OCI-LY1 (cell line): ENCODE measurements at regions not wholly inside any gene's neighbourhood (a gene's known extent, or its start where the extent isn't known, plus 50 kb on each side); places are given as distances from the start of the nearest gene placed in this dataset.

Experiments used
- H2AFZ ChIP-seq: fragments of 200-600 bp; sonication (generic), shearing (Covaris generic); 2 replicates; pipeline ENCODE4 v1.6.0; 2014; ENCODE audit warnings: antibody characterized with exemption, mild to moderate bottlenecking, low read length
- H3F3A ChIP-seq: fragments of 200-600 bp; sonication (generic), shearing (Covaris generic); 2 replicates; pipeline ENCODE4 v1.6.0; 2014; ENCODE audit warnings: mild to moderate bottlenecking, antibody characterized with exemption, low read length, moderate library complexity; ENCODE audit not compliant: insufficient read depth
- H3K27ac ChIP-seq: fragments of 200-600 bp; sonication (generic); 2 replicates; pipeline ENCODE4 v1.5.1; 2014; ENCODE audit warnings: low read length, mixed run types, mild to moderate bottlenecking, low read depth; ENCODE audit not compliant: poor library complexity, severe bottlenecking
- H3K27me3 ChIP-seq: fragments of 200-600 bp; sonication (generic); 2 replicates; pipeline ENCODE4 v1.6.0; 2014; ENCODE audit warnings: antibody characterized with exemption, mild to moderate bottlenecking, low read length, moderate library complexity; ENCODE audit not compliant: insufficient read depth
- H3K36me3 ChIP-seq: fragments of 200-600 bp; sonication (generic); 2 replicates; pipeline ENCODE4 v1.6.1; 2014; ENCODE audit warnings: mild to moderate bottlenecking, antibody characterized with exemption, low read length, moderate library complexity, mixed read lengths; ENCODE audit not compliant: insufficient read depth
- H3K4me1 ChIP-seq: fragments of 200-600 bp; sonication (generic); 2 replicates; pipeline ENCODE4 v1.5.1; 2014; ENCODE audit warnings: mild to moderate bottlenecking, low read length, moderate library complexity; ENCODE audit not compliant: insufficient read depth, severe bottlenecking
- H3K4me2 ChIP-seq: fragments of 200-600 bp; sonication (generic), shearing (Covaris generic); 2 replicates; pipeline ENCODE4 v1.6.1; 2014; ENCODE audit warnings: low read length
- H3K4me3 ChIP-seq: fragments of 200-600 bp; sonication (generic); 2 replicates; pipeline ENCODE4 v1.5.1; 2014; ENCODE audit warnings: low read length, low read depth, mild to moderate bottlenecking, mixed read lengths; ENCODE audit not compliant: poor library complexity, severe bottlenecking
- H3K79me2 ChIP-seq: fragments of 200-600 bp; shearing (Covaris generic); 2 replicates; pipeline ENCODE4 v1.6.1; 2016; ENCODE audit warnings: mixed run types, low read length, mixed read lengths; ENCODE audit not compliant: insufficient read depth
- H3K9ac ChIP-seq: fragments of 200-600 bp; sonication (generic), shearing (Covaris generic); 2 replicates; pipeline ENCODE4 v1.6.1; 2014; ENCODE audit warnings: mild to moderate bottlenecking, low read length, mixed read lengths
- H3K9me2 ChIP-seq: fragments of 200-600 bp; sonication (generic), shearing (Covaris generic); 2 replicates; pipeline ENCODE4 v1.6.1; 2014; ENCODE audit warnings: low read depth, mild to moderate bottlenecking, low read length, mixed read lengths
- H3K9me3 ChIP-seq: fragments of 200-600 bp; shearing (Covaris generic); 2 replicates; pipeline ENCODE4 v1.6.1; 2014; ENCODE audit warnings: low read length, mixed read lengths
- H4K20me1 ChIP-seq: fragments of 200-600 bp; sonication (generic), shearing (Covaris generic); 2 replicates; pipeline ENCODE4 v1.6.0; 2016; ENCODE audit warnings: mild to moderate bottlenecking, low read length; ENCODE audit not compliant: insufficient read depth
- CTCF ChIP-seq: fragments of 200-600 bp; sonication (generic), shearing (Covaris generic); IDR thresholded peaks from 2 replicates; pipeline ENCODE4 v1.5.1; 2017; ENCODE audit warnings: mild to moderate bottlenecking, antibody characterized with exemption, low read length, moderate library complexity, mixed read lengths
- EZH2 ChIP-seq: fragments of 200-600 bp; sonication (generic), shearing (Covaris generic); IDR thresholded peaks from 2 replicates; pipeline ENCODE4 v1.8.0; 2017; ENCODE audit warnings: borderline replicate concordance, mixed run types, mild to moderate bottlenecking, antibody characterized with exemption, low read length, moderate library complexity, mixed read lengths

- Histone ChIP-seq H2AFZ (no peak overlapping the region), H3K9me3 (no peaks in the 10 kb centered on the region), H4K20me1 (no peaks in the 10 kb centered on the region), H3K4me2 (no peak overlapping the region), H3K4me3 (no peak overlapping the region), H3K27me3 (no peaks in the 10 kb centered on the region), H3K27ac (no peak overlapping the region), H3K4me1 (no peaks in the 10 kb centered on the region), H3K9me2 (no peaks in the 10 kb centered on the region), H3F3A (no peaks in the 10 kb centered on the region), H3K36me3 (no peaks in the 10 kb centered on the region), H3K79me2 (no peaks in the 10 kb centered on the region), H3K9ac (no peak overlapping the region)
- TF ChIP-seq EZH2 (no peak), CTCF (no peak)
Observed at GRCh38 chr4:19236473-19236872, 1015.2 kb upstream of the SLIT2 start.

GRCh38 chr4:19230906-19231545, 1020.7 kb upstream of the SLIT2 start:
- Histone ChIP-seq H3K27ac (no peak overlapping the region), H3K4me3 (no peak overlapping the region), H3K4me2 (no peak overlapping the region), H3K27me3 (no peaks in the 10 kb centered on the region), H3K9me2 (no peaks in the 10 kb centered on the region), H3K79me2 (no peaks in the 10 kb centered on the region), H3K9ac (no peak overlapping the region), H3K36me3 (no peaks in the 10 kb centered on the region), H3K4me1 (no peaks in the 10 kb centered on the region), H3K9me3 (no peaks in the 10 kb centered on the region), H2AFZ (no peak overlapping the region), H4K20me1 (no peaks in the 10 kb centered on the region), H3F3A (no peaks in the 10 kb centered on the region)
- TF ChIP-seq CTCF: no peak
- no peak for TF ChIP-seq EZH2

DNA sequence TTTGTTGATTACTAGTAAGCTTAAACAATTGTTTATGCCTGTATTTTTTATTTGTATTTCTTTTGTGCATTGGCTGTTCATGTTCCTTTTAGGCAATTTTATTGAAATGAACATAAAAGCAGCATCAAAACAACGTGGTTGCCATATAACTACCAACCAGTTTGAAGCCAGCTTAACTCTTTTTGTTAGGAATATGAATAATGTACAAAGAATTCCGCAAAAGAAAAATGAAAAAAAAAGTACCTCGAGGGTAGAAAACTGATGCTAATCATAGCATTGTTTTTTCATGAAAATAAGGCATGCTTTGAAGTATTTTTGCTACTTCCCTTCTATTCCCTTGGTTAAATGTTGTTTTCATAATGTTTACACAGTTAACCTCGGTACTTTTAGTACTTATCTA, 1024.0 kb upstream of the SLIT2 start:
- no peak overlapping the region for H3K9ac ChIP-seq
- H3K4me1 ChIP-seq: no peaks in the 10 kb centered on the region
- no peaks in the 10 kb centered on the region for H3K36me3 ChIP-seq
- H3K9me3 ChIP-seq: no peaks in the 10 kb centered on the region
- no peaks in the 10 kb centered on the region for H3K9me2 ChIP-seq
- H3K79me2 ChIP-seq: no peaks in the 10 kb centered on the region
- no peak overlapping the region for H3K4me3 ChIP-seq
- no peak overlapping the region for H2AFZ ChIP-seq
- H3F3A ChIP-seq: no peaks in the 10 kb centered on the region
- no peak for TF ChIP-seq EZH2
- no peaks in the 10 kb centered on the region for H4K20me1 ChIP-seq
- H3K27ac ChIP-seq: no peak overlapping the region
- no peaks in the 10 kb centered on the region for H3K27me3 ChIP-seq
- no peak overlapping the region for H3K4me2 ChIP-seq

DNA sequence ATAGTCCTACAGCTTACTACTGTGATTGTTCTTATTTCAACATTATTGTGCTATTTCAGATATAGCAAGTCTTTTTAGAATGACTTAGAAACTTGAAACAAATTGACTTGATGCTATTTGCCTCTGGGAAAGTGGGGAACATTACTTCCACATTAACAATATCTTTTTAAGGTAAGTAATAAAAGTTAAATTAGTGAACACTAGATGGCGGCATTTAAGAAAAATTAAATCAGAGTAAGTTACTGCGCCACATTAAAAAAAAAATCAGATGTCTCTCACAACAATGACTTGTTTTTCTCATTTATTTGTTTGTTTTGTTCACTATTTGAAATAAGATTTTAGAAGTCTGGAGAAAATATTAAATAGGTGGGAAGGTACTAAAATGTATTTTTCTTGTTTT, 1026.9 kb upstream of the SLIT2 start:
- H3K27ac ChIP-seq: no peak overlapping the region
- H3K9me2 ChIP-seq: no peaks in the 10 kb centered on the region
- H3K9me3 ChIP-seq: no peaks in the 10 kb centered on the region
- H2AFZ ChIP-seq: no peak overlapping the region
- no peaks in the 10 kb centered on the region for H3K36me3 ChIP-seq
- no peaks in the 10 kb centered on the region for H4K20me1 ChIP-seq
- H3F3A ChIP-seq: no peaks in the 10 kb centered on the region
- H3K9ac ChIP-seq: no peak overlapping the region
- H3K79me2 ChIP-seq: no peaks in the 10 kb centered on the region
- H3K4me1 ChIP-seq: no peaks in the 10 kb centered on the region
- no peak for TF ChIP-seq EZH2
- TF ChIP-seq CTCF: peak; percentile 32; the same call in 1 of the 2 replicates
- H3K27me3 ChIP-seq: no peaks in the 10 kb centered on the region
- H3K4me3 ChIP-seq: no peak overlapping the region
- no peak overlapping the region for H3K4me2 ChIP-seq
